ENCODE measurements at regions not wholly inside any gene's neighbourhood (a gene's known extent, or its start where the extent isn't known, plus 50 kb on each side); places are given as distances from the start of the nearest gene placed in this dataset.

GRCh38 chr1:38353956-38354355 lies 307.4 kb upstream of the POU3F1 start:
- Histone ChIP-seq H3K4me1 (ENCODE audit: control insufficient read depth in 3 of 3, insufficient read depth in 3 of 3, low read length in 3 of 3) (no peaks in the 10 kb centered on the region), H3K4me3 (ENCODE audit: low read length in 3 of 3) (no peak overlapping the region), H3K27me3 (ENCODE audit: control insufficient read depth in 3 of 3, insufficient read depth in 3 of 3, low read length in 3 of 3) (peaks cover 3 to 15% (median 9%) of the 10 kb centered on the region in 3 donors), H3K27ac (ENCODE audit: low read depth, low read length) (no peak overlapping the region), H3K9ac (ENCODE audit: low read depth in 1 of 3, low read length in 3 of 3) (no peak overlapping the region), H3K9me3 (ENCODE audit: control insufficient read depth in 3 of 3, low read length in 3 of 3) (no peaks in the 10 kb centered on the region), H3K36me3 (ENCODE audit: control insufficient read depth in 3 of 3, insufficient read depth in 3 of 3, low read length in 3 of 3) (no peaks in the 10 kb centered on the region)

DNA sequence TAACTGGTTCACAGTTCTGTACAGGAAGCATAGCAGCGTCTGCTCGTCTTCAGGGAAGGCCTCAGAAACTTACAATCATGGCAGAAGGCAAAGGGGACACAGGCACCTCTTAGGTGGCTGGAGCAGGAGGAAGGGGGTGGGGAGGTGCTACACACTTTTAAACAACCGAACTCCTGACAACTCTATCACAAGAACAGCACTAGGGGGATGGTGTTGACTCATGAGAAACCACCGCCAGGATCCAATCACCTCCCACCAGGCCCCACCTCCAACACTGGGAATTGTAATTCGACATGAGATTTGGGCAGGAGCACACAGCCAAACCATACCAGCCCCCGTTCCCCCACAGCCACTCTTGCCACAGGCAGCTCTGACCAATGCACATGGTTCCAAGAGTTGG lies 306.3 kb upstream of the POU3F1 start:
- Histone ChIP-seq H3K9me3 (ENCODE audit: control insufficient read depth in 3 of 3, low read length in 3 of 3) (no peaks in the 10 kb centered on the region), H3K4me1 (ENCODE audit: control insufficient read depth in 3 of 3, insufficient read depth in 3 of 3, low read length in 3 of 3) (no peaks in the 10 kb centered on the region), H3K27me3 (ENCODE audit: control insufficient read depth in 3 of 3, insufficient read depth in 3 of 3, low read length in 3 of 3) (peaks cover 3 to 17% (median 9%) of the 10 kb centered on the region in 3 donors), H3K4me3 (ENCODE audit: low read length in 3 of 3) (no peak overlapping the region), H3K27ac (ENCODE audit: low read depth, low read length) (no peak overlapping the region), H3K36me3 (ENCODE audit: control insufficient read depth in 3 of 3, insufficient read depth in 3 of 3, low read length in 3 of 3) (no peaks in the 10 kb centered on the region), H3K9ac (ENCODE audit: low read depth in 1 of 3, low read length in 3 of 3) (no peak overlapping the region)

DNA sequence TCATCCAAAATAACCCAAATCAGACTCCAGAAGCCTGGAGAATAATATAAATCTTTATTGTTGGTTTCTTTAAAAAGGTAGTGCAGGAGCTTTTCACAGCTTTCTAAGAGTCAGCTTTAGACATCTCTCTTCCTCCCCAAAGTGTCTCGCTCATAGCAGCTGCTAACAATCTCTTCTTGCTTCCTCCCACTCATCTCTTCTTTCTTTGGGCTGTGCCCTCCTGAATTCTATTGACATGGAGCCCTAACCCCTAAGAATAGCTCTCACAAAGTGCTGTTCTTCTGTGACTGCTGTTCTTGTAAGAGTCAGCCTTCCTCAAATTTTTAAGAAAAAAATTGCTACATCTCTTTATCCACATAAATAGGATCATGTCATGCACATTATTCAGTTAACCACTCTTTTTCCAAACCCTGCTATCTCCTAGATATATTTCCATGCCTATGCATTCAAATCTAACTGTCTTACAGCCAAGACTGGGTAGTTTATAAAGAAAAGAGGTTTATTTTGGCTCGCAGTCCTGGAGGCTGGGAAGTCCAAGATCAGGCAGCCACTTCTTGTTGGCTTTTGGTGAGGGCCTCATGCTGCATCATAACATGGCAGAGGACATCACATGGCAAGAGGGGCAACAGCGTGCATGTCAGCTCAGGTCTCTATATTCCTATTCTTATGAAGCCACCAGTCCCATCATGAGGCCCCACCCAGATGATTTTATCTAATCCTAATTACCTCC lies 301.0 kb upstream of the POU3F1 start:
- no peak overlapping the region for H3K9ac ChIP-seq (ENCODE audit: low read depth in 1 of 3, low read length in 3 of 3)
- no peak overlapping the region for H3K4me3 ChIP-seq (ENCODE audit: low read length in 3 of 3)
- no peak overlapping the region for H3K27ac ChIP-seq (ENCODE audit: low read depth, low read length)
- no peaks in the 10 kb centered on the region for H3K9me3 ChIP-seq (ENCODE audit: control insufficient read depth in 3 of 3, low read length in 3 of 3)
- H3K36me3 ChIP-seq (ENCODE audit: control insufficient read depth in 3 of 3, insufficient read depth in 3 of 3, low read length in 3 of 3): no peaks in the 10 kb centered on the region
- no peaks in the 10 kb centered on the region for H3K4me1 ChIP-seq (ENCODE audit: control insufficient read depth in 3 of 3, insufficient read depth in 3 of 3, low read length in 3 of 3)
- peaks cover 0 to 2% (median 0%) of the 10 kb centered on the region in 3 donors for H3K27me3 ChIP-seq (ENCODE audit: control insufficient read depth in 3 of 3, insufficient read depth in 3 of 3, low read length in 3 of 3)

DNA sequence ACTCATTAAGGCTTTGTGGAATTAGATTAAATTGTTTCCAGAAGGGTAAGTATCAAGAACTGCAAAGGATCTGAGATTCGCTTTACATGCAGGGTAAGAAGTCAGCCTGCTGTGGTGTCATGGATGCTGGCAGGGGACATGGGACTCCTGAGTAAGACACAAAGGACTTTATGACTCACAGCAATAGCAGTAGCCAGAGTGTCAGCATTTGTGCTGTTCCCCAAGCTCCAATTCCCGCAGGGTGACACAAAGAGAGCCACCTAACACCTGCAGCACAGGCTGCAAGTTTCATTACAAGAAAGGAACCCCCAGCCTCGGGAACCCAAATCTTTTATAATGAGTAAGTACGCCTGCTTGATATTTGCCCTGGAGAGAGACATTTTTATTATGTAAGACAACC lies 298.1 kb upstream of the POU3F1 start:
- H3K9ac ChIP-seq (ENCODE audit: low read depth in 1 of 3, low read length in 3 of 3): no peak overlapping the region
- no peak overlapping the region for H3K27ac ChIP-seq (ENCODE audit: low read depth, low read length)
- no peaks in the 10 kb centered on the region for H3K9me3 ChIP-seq (ENCODE audit: control insufficient read depth in 3 of 3, low read length in 3 of 3)
- no peaks in the 10 kb centered on the region for H3K4me1 ChIP-seq (ENCODE audit: control insufficient read depth in 3 of 3, insufficient read depth in 3 of 3, low read length in 3 of 3)
- H3K4me3 ChIP-seq (ENCODE audit: low read length in 3 of 3): no peak overlapping the region
- H3K27me3 ChIP-seq (ENCODE audit: control insufficient read depth in 3 of 3, insufficient read depth in 3 of 3, low read length in 3 of 3): peaks cover 0 to 6% (median 2%) of the 10 kb centered on the region in 3 donors
- no peaks in the 10 kb centered on the region for H3K36me3 ChIP-seq (ENCODE audit: control insufficient read depth in 3 of 3, insufficient read depth in 3 of 3, low read length in 3 of 3)

GRCh38 chr1:38341694-38342093 lies 295.1 kb upstream of the POU3F1 start:
- Histone ChIP-seq H3K27ac (ENCODE audit: low read depth, low read length) (no peak overlapping the region), H3K9ac (ENCODE audit: low read depth in 1 of 3, low read length in 3 of 3) (no peak overlapping the region), H3K9me3 (ENCODE audit: control insufficient read depth in 3 of 3, low read length in 3 of 3) (no peaks in the 10 kb centered on the region), H3K4me3 (ENCODE audit: low read length in 3 of 3) (no peak overlapping the region), H3K36me3 (ENCODE audit: control insufficient read depth in 3 of 3, insufficient read depth in 3 of 3, low read length in 3 of 3) (no peaks in the 10 kb centered on the region), H3K27me3 (ENCODE audit: control insufficient read depth in 3 of 3, insufficient read depth in 3 of 3, low read length in 3 of 3) (peaks cover 4 to 12% (median 10%) of the 10 kb centered on the region in 3 donors), H3K4me1 (ENCODE audit: control insufficient read depth in 3 of 3, insufficient read depth in 3 of 3, low read length in 3 of 3) (no peaks in the 10 kb centered on the region)

DNA sequence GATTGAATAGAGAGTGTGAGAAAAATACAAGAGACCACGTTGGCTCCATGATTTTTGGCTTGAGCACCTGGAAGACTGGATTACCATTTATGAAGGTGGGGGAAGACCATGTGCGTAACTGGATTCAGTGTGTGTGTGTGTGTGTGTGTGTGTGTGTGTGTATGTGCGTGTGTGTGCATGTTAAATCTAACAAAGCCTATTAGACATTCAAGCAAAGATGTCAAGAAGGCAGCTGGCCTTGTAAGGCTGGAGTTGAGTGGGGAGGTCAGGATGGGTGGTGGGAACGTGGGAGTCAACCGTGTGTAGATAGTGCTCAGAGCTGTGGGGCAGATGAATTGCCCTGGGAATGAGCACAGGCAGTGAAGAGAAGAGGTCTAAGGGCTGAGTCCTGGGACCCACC lies 293.8 kb upstream of the POU3F1 start:
- Histone ChIP-seq H3K9ac (ENCODE audit: low read depth in 1 of 3, low read length in 3 of 3) (no peak overlapping the region), H3K27me3 (ENCODE audit: control insufficient read depth in 3 of 3, insufficient read depth in 3 of 3, low read length in 3 of 3) (peaks cover 9 to 18% (median 15%) of the 10 kb centered on the region in 3 donors), H3K36me3 (ENCODE audit: control insufficient read depth in 3 of 3, insufficient read depth in 3 of 3, low read length in 3 of 3) (no peaks in the 10 kb centered on the region), H3K4me3 (ENCODE audit: low read length in 3 of 3) (no peak overlapping the region), H3K9me3 (ENCODE audit: control insufficient read depth in 3 of 3, low read length in 3 of 3) (no peaks in the 10 kb centered on the region), H3K4me1 (ENCODE audit: control insufficient read depth in 3 of 3, insufficient read depth in 3 of 3, low read length in 3 of 3) (no peaks in the 10 kb centered on the region), H3K27ac (ENCODE audit: low read depth, low read length) (no peak overlapping the region)

DNA sequence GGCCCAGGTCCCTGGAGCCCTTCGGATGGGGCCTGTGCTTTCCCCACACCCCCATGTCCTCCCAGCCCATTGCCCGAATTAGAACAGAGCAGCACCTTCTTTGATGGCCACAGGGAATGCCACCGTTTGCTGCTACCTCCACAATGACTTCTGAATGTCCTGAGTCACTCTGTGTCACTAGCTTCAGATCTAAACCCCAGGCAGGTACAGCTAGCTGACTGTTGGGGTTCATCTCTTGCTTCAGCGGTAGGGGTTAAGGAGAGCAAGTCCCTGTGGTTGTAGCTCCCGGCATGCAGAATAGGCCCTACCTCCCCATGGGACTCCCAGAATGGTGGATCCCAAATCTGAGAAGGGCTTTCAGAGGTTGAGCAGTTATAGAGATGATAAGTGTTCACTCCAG lies 291.1 kb upstream of the POU3F1 start:
- Histone ChIP-seq H3K9ac (ENCODE audit: low read depth in 1 of 3, low read length in 3 of 3) (no peak overlapping the region), H3K4me3 (ENCODE audit: low read length in 3 of 3) (no peak overlapping the region), H3K36me3 (ENCODE audit: control insufficient read depth in 3 of 3, insufficient read depth in 3 of 3, low read length in 3 of 3) (no peaks in the 10 kb centered on the region), H3K27me3 (ENCODE audit: control insufficient read depth in 3 of 3, insufficient read depth in 3 of 3, low read length in 3 of 3) (peaks cover 15 to 37% (median 33%) of the 10 kb centered on the region in 3 donors), H3K4me1 (ENCODE audit: control insufficient read depth in 3 of 3, insufficient read depth in 3 of 3, low read length in 3 of 3) (no peaks in the 10 kb centered on the region), H3K9me3 (ENCODE audit: control insufficient read depth in 3 of 3, low read length in 3 of 3) (no peaks in the 10 kb centered on the region), H3K27ac (ENCODE audit: low read depth, low read length) (no peak overlapping the region)

- peaks cover 15 to 38% (median 33%) of the 10 kb centered on the region in 3 donors for H3K27me3 ChIP-seq (ENCODE audit: control insufficient read depth in 3 of 3, insufficient read depth in 3 of 3, low read length in 3 of 3)
- no peaks in the 10 kb centered on the region for H3K36me3 ChIP-seq (ENCODE audit: control insufficient read depth in 3 of 3, insufficient read depth in 3 of 3, low read length in 3 of 3)
Measured at GRCh38 chr1:38336961-38337360, 290.4 kb upstream of the POU3F1 start.

DNA sequence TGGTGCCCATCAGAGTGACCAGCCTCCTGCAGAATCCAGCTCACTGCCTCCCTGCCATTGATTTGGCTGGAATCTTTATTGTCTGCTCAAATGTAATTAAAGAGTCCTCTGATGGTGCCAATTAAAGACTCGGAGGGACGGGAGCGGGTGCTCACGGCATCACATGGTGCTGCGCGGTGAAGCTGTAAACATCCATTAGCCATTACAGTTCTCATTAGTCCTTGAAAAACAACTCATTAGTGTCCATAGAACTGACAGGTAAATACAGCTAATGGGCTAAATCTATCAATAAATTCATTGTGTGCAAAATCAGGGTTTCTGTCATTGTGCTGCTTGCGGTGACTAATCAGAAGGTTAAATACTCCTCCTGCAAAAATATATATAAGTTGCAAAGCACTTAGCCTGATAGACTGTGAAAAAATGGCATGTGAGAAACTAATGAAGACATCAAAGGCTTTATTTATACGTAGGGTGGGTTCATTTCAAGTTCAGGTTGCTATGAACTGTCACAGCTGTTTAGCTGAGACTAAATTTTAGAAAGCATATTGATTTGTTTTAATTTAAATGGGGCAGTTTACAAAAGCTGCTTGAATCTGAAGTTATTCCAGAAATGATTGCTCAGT lies 289.8 kb upstream of the POU3F1 start:
- H3K9ac ChIP-seq (ENCODE audit: low read depth in 1 of 3, low read length in 3 of 3): no peak overlapping the region
- no peak overlapping the region for H3K4me3 ChIP-seq (ENCODE audit: low read length in 3 of 3)
- no peaks in the 10 kb centered on the region for H3K36me3 ChIP-seq (ENCODE audit: control insufficient read depth in 3 of 3, insufficient read depth in 3 of 3, low read length in 3 of 3)
- no peak overlapping the region for H3K27ac ChIP-seq (ENCODE audit: low read depth, low read length)
- no peaks in the 10 kb centered on the region for H3K4me1 ChIP-seq (ENCODE audit: control insufficient read depth in 3 of 3, insufficient read depth in 3 of 3, low read length in 3 of 3)
- no peaks in the 10 kb centered on the region for H3K9me3 ChIP-seq (ENCODE audit: control insufficient read depth in 3 of 3, low read length in 3 of 3)
- H3K27me3 ChIP-seq (ENCODE audit: control insufficient read depth in 3 of 3, insufficient read depth in 3 of 3, low read length in 3 of 3): peaks cover 15 to 41% (median 38%) of the 10 kb centered on the region in 3 donors

More at GRCh38 chr1:38336961-38337360, 290.4 kb upstream of the POU3F1 start:
- Histone ChIP-seq H3K9ac (ENCODE audit: low read depth in 1 of 3, low read length in 3 of 3) (no peak overlapping the region), H3K4me1 (ENCODE audit: control insufficient read depth in 3 of 3, insufficient read depth in 3 of 3, low read length in 3 of 3) (no peaks in the 10 kb centered on the region), H3K4me3 (ENCODE audit: low read length in 3 of 3) (no peak overlapping the region), H3K9me3 (ENCODE audit: control insufficient read depth in 3 of 3, low read length in 3 of 3) (no peaks in the 10 kb centered on the region), H3K27ac (ENCODE audit: low read depth, low read length) (no peak overlapping the region)

GRCh38 chr1:38334930-38335592 lies 288.5 kb upstream of the POU3F1 start:
- Histone ChIP-seq H3K4me1 (ENCODE audit: control insufficient read depth in 3 of 3, insufficient read depth in 3 of 3, low read length in 3 of 3) (no peaks in the 10 kb centered on the region), H3K36me3 (ENCODE audit: control insufficient read depth in 3 of 3, insufficient read depth in 3 of 3, low read length in 3 of 3) (no peaks in the 10 kb centered on the region), H3K9ac (ENCODE audit: low read depth in 1 of 3, low read length in 3 of 3) (no peak overlapping the region), H3K27me3 (ENCODE audit: control insufficient read depth in 3 of 3, insufficient read depth in 3 of 3, low read length in 3 of 3) (peaks cover 19 to 41% (median 38%) of the 10 kb centered on the region in 3 donors), H3K27ac (ENCODE audit: low read depth, low read length) (no peak overlapping the region), H3K4me3 (ENCODE audit: low read length in 3 of 3) (no peak overlapping the region), H3K9me3 (ENCODE audit: control insufficient read depth in 3 of 3, low read length in 3 of 3) (no peaks in the 10 kb centered on the region)

Data from skeletal muscle tissue (tissue), 3 donors.